ENCODE measurements at regions not wholly inside any gene's neighbourhood (a gene's known extent, or its start where the extent isn't known, plus 50 kb on each side); places are given as distances from the start of the nearest gene placed in this dataset.
A peak's percentile ranks its signal among the peaks of the same experiment; 100 is the strongest.

- ATAC-seq (no peak), DNase-seq (no peak)
- H3K36me3 Mint-ChIP-seq: no peaks in the 10 kb centered on the region
- peaks cover 0 to 9% (median under 1%) of the 10 kb centered on the region in 4 donors for H3K4me1 Mint-ChIP-seq
- no peaks in the 10 kb centered on the region for H3K9me3 Mint-ChIP-seq
- POLR2A ChIA-PET: interaction anchor here (0.7 kb wide), 2 partner anchors 17 to 301 kb away, joined by 3 to 4 read pairs; no protein-coding TSS in a partner anchor
- no peak overlapping the region for H3K4me3 Mint-ChIP-seq
- H3K27me3 Mint-ChIP-seq: peaks cover 0 to 9% (median 0%) of the 10 kb centered on the region in 5 donors
- H3K27ac Mint-ChIP-seq: no peak overlapping the region
These were observed 88.0 kb upstream of the MAX start for GRCh38 chr14:65190312-65190711.

- POLR2A ChIA-PET: no interaction called here
- DNase-seq (no peak), ATAC-seq (no peak)
- H3K27ac Mint-ChIP-seq: no peak overlapping the region
- peaks cover 0 to 11% (median under 1%) of the 10 kb centered on the region in 4 donors for H3K4me1 Mint-ChIP-seq
- H3K36me3 Mint-ChIP-seq: no peaks in the 10 kb centered on the region
- H3K27me3 Mint-ChIP-seq: peaks cover 0 to under 1% (median 0%) of the 10 kb centered on the region in 5 donors
- H3K9me3 Mint-ChIP-seq: no peaks in the 10 kb centered on the region
- no peak overlapping the region for H3K4me3 Mint-ChIP-seq
These were observed 89.4 kb upstream of the MAX start for GRCh38 chr14:65191716-65192115.

- H3K9me3 Mint-ChIP-seq: no peaks in the 10 kb centered on the region
- H3K4me3 Mint-ChIP-seq: no peak overlapping the region
- POLR2A ChIA-PET: no interaction called here
- peaks cover 0 to 3% (median 0%) of the 10 kb centered on the region in 4 donors for H3K4me1 Mint-ChIP-seq
- H3K27me3 Mint-ChIP-seq: no peaks in the 10 kb centered on the region
- no peak for ATAC-seq
- no peaks in the 10 kb centered on the region for H3K36me3 Mint-ChIP-seq
- no peak for DNase-seq
- no peak overlapping the region for H3K27ac Mint-ChIP-seq
These were observed 90.4 kb upstream of the MAX start for GRCh38 chr14:65192686-65193085.

- H3K4me1 Mint-ChIP-seq: peaks cover 0 to 3% (median 0%) of the 10 kb centered on the region in 4 donors
- no peak overlapping the region for H3K4me3 Mint-ChIP-seq
- H3K36me3 Mint-ChIP-seq: no peaks in the 10 kb centered on the region
- POLR2A ChIA-PET: no interaction called here
- H3K9me3 Mint-ChIP-seq: no peaks in the 10 kb centered on the region
- DNase-seq (no peak), ATAC-seq (no peak)
- no peak overlapping the region for H3K27ac Mint-ChIP-seq
- no peaks in the 10 kb centered on the region for H3K27me3 Mint-ChIP-seq
These were observed 91.7 kb upstream of the MAX start for GRCh38 chr14:65193916-65194590.

- no peak for ATAC-seq
- H3K4me1 Mint-ChIP-seq: peaks cover 0 to 3% (median 0%) of the 10 kb centered on the region in 4 donors
- POLR2A ChIA-PET: no interaction called here
- H3K27me3 Mint-ChIP-seq: no peaks in the 10 kb centered on the region
- H3K4me3 Mint-ChIP-seq: no peak overlapping the region
- no peaks in the 10 kb centered on the region for H3K9me3 Mint-ChIP-seq
- DNase-seq: no peak
- no peaks in the 10 kb centered on the region for H3K36me3 Mint-ChIP-seq
- H3K27ac Mint-ChIP-seq: no peak overlapping the region
These were observed 92.9 kb upstream of the MAX start for GRCh38 chr14:65195042-65195719.

- DNase-seq (no peak), ATAC-seq (no peak)
- Mint-ChIP-seq H3K27ac (no peak overlapping the region), H3K9me3 (peaks cover 0 to 6% (median 0%) of the 10 kb centered on the region in 9 donors), H3K4me3 (no peak overlapping the region), H3K4me1 (peaks cover 0 to 3% (median 0%) of the 10 kb centered on the region in 4 donors), H3K27me3 (no peaks in the 10 kb centered on the region), H3K36me3 (peaks cover 0 to 1% (median 0%) of the 10 kb centered on the region in 3 donors)
- POLR2A ChIA-PET: no interaction called here
These were observed 96.0 kb upstream of the MAX start for GRCh38 chr14:65198346-65198745.

GRCh38 chr14:65200454-65200853, 98.1 kb upstream of the MAX start:
- Mint-ChIP-seq H3K9me3 (peaks cover 0 to 8% (median 0%) of the 10 kb centered on the region in 9 donors), H3K27me3 (no peaks in the 10 kb centered on the region), H3K4me1 (peaks cover 4 to 23% (median 7%) of the 10 kb centered on the region in 4 donors), H3K36me3 (peaks cover 0 to 1% (median 0%) of the 10 kb centered on the region in 3 donors), H3K27ac (peak overlapping the region in 1 of 10 donors; percentile 17), H3K4me3 (no peak overlapping the region)
- POLR2A ChIA-PET: no interaction called here
- ATAC-seq (no peak), DNase-seq (no peak)

- Mint-ChIP-seq H3K4me1 (peaks cover 12 to 48% (median 31%) of the 10 kb centered on the region in 4 donors), H3K4me3 (no peak overlapping the region), H3K27ac (peak overlapping the region in 2 of 10 donors; percentile 45 to 51), H3K27me3 (no peaks in the 10 kb centered on the region), H3K9me3 (peaks cover 0 to 8% (median 0%) of the 10 kb centered on the region in 9 donors), H3K36me3 (peaks cover 0 to 1% (median 0%) of the 10 kb centered on the region in 3 donors)
- no peak for DNase-seq
- POLR2A ChIA-PET: no interaction called here
- ATAC-seq: no peak
These were observed 101.3 kb upstream of the MAX start for GRCh38 chr14:65203574-65203973.

- Mint-ChIP-seq H3K36me3 (peaks cover 0 to 1% (median 0%) of the 10 kb centered on the region in 3 donors), H3K27me3 (no peaks in the 10 kb centered on the region), H3K4me3 (no peak overlapping the region), H3K9me3 (peaks cover 0 to 8% (median 0%) of the 10 kb centered on the region in 9 donors), H3K4me1 (peaks cover 15 to 52% (median 35%) of the 10 kb centered on the region in 4 donors), H3K27ac (peak overlapping the region in 3 of 10 donors; percentile 27 to 51 (median 40))
- ATAC-seq (no peak), DNase-seq (no peak)
- POLR2A ChIA-PET: interaction anchor here (0.6 kb wide), 1 partner anchor 16 kb away, joined by 5 read pairs; no protein-coding TSS in a partner anchor
These were observed 101.7 kb upstream of the MAX start for GRCh38 chr14:65204056-65204455.

GRCh38 chr14:65206078-65206447, 103.7 kb upstream of the MAX start:
- peaks cover 23 to 70% (median 47%) of the 10 kb centered on the region in 4 donors for H3K4me1 Mint-ChIP-seq
- POLR2A ChIA-PET: interaction anchor here (0.5 to 0.6 kb wide), 5 partner anchors 108 to 754 kb away, joined by 3 to 10 read pairs (median 3); no protein-coding TSS in a partner anchor
- H3K4me3 Mint-ChIP-seq: peak overlapping the region in 8 of 10 donors; percentile 54 to 71 (median 62)
- DNase-seq: no peak
- no peaks in the 10 kb centered on the region for H3K27me3 Mint-ChIP-seq
- no peak for ATAC-seq
- peak overlapping the region in 9 of 10 donors; percentile 25 to 91 (median 83) for H3K27ac Mint-ChIP-seq
- peaks cover 0 to 1% (median 0%) of the 10 kb centered on the region in 3 donors for H3K36me3 Mint-ChIP-seq
- H3K9me3 Mint-ChIP-seq: peaks cover 0 to 8% (median 0%) of the 10 kb centered on the region in 9 donors

GRCh38 chr14:65206448-65207096, 104.3 kb upstream of the MAX start:
- no peak for DNase-seq
- peaks cover 0 to 1% (median 0%) of the 10 kb centered on the region in 3 donors for H3K36me3 Mint-ChIP-seq
- peak overlapping the region in 7 of 10 donors; percentile 25 to 91 (median 78) for H3K27ac Mint-ChIP-seq
- H3K27me3 Mint-ChIP-seq: no peaks in the 10 kb centered on the region
- POLR2A ChIA-PET: interaction anchor here (0.6 to 1.0 kb wide), 2 partner anchors 23 to 281 kb away, joined by 3 to 10 read pairs; no protein-coding TSS in a partner anchor
- ATAC-seq: peak in 1 of 2 donors; percentile 43
- peak overlapping the region in 8 of 10 donors; percentile 10 to 69 (median 58) for H3K4me3 Mint-ChIP-seq
- peaks cover 25 to 74% (median 48%) of the 10 kb centered on the region in 4 donors for H3K4me1 Mint-ChIP-seq
- peaks cover 0 to 8% (median 0%) of the 10 kb centered on the region in 9 donors for H3K9me3 Mint-ChIP-seq

- POLR2A ChIA-PET: interaction anchor here (0.7 kb wide), 1 partner anchor 13 kb away, joined by 3 read pairs; no protein-coding TSS in a partner anchor
These were observed 106.2 kb upstream of the MAX start for GRCh38 chr14:65208548-65208947.

More at GRCh38 chr14:65208548-65208947, 106.2 kb upstream of the MAX start:
- Mint-ChIP-seq H3K4me1 (peaks cover 25 to 74% (median 48%) of the 10 kb centered on the region in 4 donors), H3K27me3 (no peaks in the 10 kb centered on the region), H3K36me3 (no peaks in the 10 kb centered on the region), H3K9me3 (peaks cover 0 to 3% (median 0%) of the 10 kb centered on the region in 9 donors), H3K4me3 (peak overlapping the region in 2 of 10 donors; percentile 66 to 73), H3K27ac (peak overlapping the region in 6 of 10 donors; percentile 27 to 86 (median 64))
- DNase-seq (no peak), ATAC-seq (no peak)
